ENCODE measurements at regions not wholly inside any gene's neighbourhood (a gene's known extent, or its start where the extent isn't known, plus 50 kb on each side); places are given as distances from the start of the nearest gene placed in this dataset.

DNA sequence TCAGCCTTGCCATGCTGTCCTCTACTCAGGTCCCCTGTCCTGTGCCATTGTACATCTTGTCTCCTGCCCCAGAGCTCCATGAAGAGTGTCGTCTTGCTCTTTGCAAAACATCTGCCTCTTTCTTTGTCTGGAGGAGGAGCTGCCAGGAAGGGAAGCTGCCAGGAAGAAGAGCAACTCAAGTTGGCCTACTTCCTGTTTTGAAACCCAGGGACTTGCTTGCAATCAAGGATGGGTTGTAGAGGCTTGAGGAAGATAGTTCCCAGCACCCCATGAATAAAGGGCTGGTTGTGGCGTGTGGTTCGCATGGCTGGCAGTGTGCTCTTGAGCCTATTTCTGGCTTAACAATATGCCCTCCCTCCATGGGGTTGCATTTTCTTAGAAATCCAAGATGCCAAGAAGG is 53.0 kb upstream of the CPEB4 start:
- H3K36me3 ChIP-seq (replicated peaks in 1 of 2; ENCODE audit: control insufficient read depth in 1 of 2, insufficient read depth in 2 of 2, low read length in 2 of 2), result no peaks in the 10 kb centered on the region
- peaks cover 35% of the 10 kb centered on the region for H3K4me1 ChIP-seq (ENCODE audit: insufficient read depth, low read length)
- H2AFZ ChIP-seq (ENCODE audit: low read length), result no peak overlapping the region
- ChIA-PET CTCF (ENCODE audit: low intra/inter-chr PET ratio, low total read pairs) (no interaction called here), POLR2A (interaction anchor here (1.1 kb wide), 1 partner anchor 8 kb away, joined by 3 read pairs; no protein-coding TSS in a partner anchor)
- H3K79me2 ChIP-seq (ENCODE audit: insufficient read depth, low read length), result no peaks in the 10 kb centered on the region
- ATAC-seq (no peak), FAIRE-seq (no peak), DNase-seq (ENCODE audit: low spot score) (no peak)
- WGBS (ENCODE audit: low lambda C conversion rate), result 81% methylated on average over 2 of the region's 3 CpGs
- BruUV-seq (replicated peaks), result no TSS peak
- H3K27me3 ChIP-seq (ENCODE audit: control insufficient read depth in 1 of 2, insufficient read depth in 2 of 2, low read length in 2 of 2), result no peaks in the 10 kb centered on the region
- H3K27ac ChIP-seq (ENCODE audit: extremely low read length, insufficient read depth, low read length), result no peak overlapping the region
- no peak overlapping the region for H3K4me2 ChIP-seq (ENCODE audit: low read depth, low read length)
- H3K4me3 ChIP-seq (replicated peaks in 1 of 3; ENCODE audit: insufficient read depth in 1 of 3, low read depth in 2 of 3, low read length in 3 of 3), result no peak overlapping the region
- in situ Hi-C loops (cut with HindIII; ENCODE audit: extremely low pct_ligation_motif_present, low pct_unique_long_range_greater_than_20kb), result no loop called here
- H4K20me1 ChIP-seq (ENCODE audit: insufficient read depth, low read length), result no peaks in the 10 kb centered on the region
- no peaks in the 10 kb centered on the region for H3K9me3 ChIP-seq (ENCODE audit: low read length)
- no peak overlapping the region for H3K9ac ChIP-seq (ENCODE audit: insufficient read depth, low read depth, low read length)
- intact Hi-C loops (cut with micrococcal nuclease; ENCODE audit: unreplicated experiment), result no loop called here
- no peak for TF ChIP-seq SKI (IDR thresholded peaks at IDR 0.05; ENCODE audit: partially characterized antibody)
- TF ChIP-seq GFI1 (CRISPR knock-in tag; IDR thresholded peaks at IDR 0.05; ENCODE audit: borderline replicate concordance), result no peak
- TF ChIP-seq, protein P1, sequence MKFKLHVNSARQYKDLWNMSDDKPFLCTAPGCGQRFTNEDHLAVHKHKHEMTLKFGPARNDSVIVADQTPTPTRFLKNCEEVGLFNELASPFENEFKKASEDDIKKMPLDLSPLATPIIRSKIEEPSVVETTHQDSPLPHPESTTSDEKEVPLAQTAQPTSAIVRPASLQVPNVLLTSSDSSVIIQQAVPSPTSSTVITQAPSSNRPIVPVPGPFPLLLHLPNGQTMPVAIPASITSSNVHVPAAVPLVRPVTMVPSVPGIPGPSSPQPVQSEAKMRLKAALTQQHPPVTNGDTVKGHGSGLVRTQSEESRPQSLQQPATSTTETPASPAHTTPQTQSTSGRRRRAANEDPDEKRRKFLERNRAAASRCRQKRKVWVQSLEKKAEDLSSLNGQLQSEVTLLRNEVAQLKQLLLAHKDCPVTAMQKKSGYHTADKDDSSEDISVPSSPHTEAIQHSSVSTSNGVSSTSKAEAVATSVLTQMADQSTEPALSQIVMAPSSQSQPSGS (CRISPR knock-in tag; IDR thresholded peaks at IDR 0.05), result no peak
- no peak for TF ChIP-seq ZNF496 (CRISPR knock-in tag; IDR thresholded peaks at IDR 0.05; ENCODE audit: insufficient replicate concordance)
- no peak for TF ChIP-seq SMAD3 (CRISPR knock-in tag; IDR thresholded peaks at IDR 0.05)
- TF ChIP-seq, protein P2, sequence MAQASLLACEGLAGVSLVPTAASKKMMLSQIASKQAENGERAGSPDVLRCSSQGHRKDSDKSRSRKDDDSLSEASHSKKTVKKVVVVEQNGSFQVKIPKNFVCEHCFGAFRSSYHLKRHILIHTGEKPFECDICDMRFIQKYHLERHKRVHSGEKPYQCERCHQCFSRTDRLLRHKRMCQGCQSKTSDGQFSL (CRISPR knock-in tag; IDR thresholded peaks at IDR 0.05), result no peak
- TF ChIP-seq, protein P3, sequence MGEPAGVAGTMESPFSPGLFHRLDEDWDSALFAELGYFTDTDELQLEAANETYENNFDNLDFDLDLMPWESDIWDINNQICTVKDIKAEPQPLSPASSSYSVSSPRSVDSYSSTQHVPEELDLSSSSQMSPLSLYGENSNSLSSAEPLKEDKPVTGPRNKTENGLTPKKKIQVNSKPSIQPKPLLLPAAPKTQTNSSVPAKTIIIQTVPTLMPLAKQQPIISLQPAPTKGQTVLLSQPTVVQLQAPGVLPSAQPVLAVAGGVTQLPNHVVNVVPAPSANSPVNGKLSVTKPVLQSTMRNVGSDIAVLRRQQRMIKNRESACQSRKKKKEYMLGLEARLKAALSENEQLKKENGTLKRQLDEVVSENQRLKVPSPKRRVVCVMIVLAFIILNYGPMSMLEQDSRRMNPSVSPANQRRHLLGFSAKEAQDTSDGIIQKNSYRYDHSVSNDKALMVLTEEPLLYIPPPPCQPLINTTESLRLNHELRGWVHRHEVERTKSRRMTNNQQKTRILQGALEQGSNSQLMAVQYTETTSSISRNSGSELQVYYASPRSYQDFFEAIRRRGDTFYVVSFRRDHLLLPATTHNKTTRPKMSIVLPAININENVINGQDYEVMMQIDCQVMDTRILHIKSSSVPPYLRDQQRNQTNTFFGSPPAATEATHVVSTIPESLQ (CRISPR knock-in tag; conservative IDR thresholded peaks at IDR 0.05), result no peak
- TF ChIP-seq ZNF557 (CRISPR knock-in tag; IDR thresholded peaks at IDR 0.05), result no peak
- no peak for TF ChIP-seq ATF1 (CRISPR knock-in tag; IDR thresholded peaks at IDR 0.05)
- TF ChIP-seq TRIM24 (CRISPR knock-in tag; IDR thresholded peaks at IDR 0.05), result no peak
- TF ChIP-seq, protein P4, sequence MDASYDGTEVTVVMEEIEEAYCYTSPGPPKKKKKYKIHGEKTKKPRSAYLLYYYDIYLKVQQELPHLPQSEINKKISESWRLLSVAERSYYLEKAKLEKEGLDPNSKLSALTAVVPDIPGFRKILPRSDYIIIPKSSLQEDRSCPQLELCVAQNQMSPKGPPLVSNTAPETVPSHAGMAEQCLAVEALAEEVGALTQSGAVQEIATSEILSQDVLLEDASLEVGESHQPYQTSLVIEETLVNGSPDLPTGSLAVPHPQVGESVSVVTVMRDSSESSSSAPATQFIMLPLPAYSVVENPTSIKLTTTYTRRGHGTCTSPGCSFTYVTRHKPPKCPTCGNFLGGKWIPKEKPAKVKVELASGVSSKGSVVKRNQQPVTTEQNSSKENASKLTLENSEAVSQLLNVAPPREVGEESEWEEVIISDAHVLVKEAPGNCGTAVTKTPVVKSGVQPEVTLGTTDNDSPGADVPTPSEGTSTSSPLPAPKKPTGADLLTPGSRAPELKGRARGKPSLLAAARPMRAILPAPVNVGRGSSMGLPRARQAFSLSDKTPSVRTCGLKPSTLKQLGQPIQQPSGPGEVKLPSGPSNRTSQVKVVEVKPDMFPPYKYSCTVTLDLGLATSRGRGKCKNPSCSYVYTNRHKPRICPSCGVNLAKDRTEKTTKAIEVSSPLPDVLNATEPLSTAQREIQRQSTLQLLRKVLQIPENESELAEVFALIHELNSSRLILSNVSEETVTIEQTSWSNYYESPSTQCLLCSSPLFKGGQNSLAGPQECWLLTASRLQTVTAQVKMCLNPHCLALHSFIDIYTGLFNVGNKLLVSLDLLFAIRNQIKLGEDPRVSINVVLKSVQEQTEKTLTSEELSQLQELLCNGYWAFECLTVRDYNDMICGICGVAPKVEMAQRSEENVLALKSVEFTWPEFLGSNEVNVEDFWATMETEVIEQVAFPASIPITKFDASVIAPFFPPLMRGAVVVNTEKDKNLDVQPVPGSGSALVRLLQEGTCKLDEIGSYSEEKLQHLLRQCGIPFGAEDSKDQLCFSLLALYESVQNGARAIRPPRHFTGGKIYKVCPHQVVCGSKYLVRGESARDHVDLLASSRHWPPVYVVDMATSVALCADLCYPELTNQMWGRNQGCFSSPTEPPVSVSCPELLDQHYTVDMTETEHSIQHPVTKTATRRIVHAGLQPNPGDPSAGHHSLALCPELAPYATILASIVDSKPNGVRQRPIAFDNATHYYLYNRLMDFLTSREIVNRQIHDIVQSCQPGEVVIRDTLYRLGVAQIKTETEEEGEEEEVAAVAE (CRISPR knock-in tag; IDR thresholded peaks at IDR 0.05; ENCODE audit: borderline replicate concordance), result no peak
- no peak for TF ChIP-seq ZNF709 (CRISPR knock-in tag; IDR thresholded peaks at IDR 0.05)
- TF ChIP-seq, protein P5, sequence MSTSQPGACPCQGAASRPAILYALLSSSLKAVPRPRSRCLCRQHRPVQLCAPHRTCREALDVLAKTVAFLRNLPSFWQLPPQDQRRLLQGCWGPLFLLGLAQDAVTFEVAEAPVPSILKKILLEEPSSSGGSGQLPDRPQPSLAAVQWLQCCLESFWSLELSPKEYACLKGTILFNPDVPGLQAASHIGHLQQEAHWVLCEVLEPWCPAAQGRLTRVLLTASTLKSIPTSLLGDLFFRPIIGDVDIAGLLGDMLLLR (CRISPR knock-in tag; IDR thresholded peaks at IDR 0.05), result no peak
- TF ChIP-seq, protein P6, sequence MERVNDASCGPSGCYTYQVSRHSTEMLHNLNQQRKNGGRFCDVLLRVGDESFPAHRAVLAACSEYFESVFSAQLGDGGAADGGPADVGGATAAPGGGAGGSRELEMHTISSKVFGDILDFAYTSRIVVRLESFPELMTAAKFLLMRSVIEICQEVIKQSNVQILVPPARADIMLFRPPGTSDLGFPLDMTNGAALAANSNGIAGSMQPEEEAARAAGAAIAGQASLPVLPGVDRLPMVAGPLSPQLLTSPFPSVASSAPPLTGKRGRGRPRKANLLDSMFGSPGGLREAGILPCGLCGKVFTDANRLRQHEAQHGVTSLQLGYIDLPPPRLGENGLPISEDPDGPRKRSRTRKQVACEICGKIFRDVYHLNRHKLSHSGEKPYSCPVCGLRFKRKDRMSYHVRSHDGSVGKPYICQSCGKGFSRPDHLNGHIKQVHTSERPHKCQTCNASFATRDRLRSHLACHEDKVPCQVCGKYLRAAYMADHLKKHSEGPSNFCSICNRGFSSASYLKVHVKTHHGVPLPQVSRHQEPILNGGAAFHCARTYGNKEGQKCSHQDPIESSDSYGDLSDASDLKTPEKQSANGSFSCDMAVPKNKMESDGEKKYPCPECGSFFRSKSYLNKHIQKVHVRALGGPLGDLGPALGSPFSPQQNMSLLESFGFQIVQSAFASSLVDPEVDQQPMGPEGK (CRISPR knock-in tag; IDR thresholded peaks at IDR 0.05), result no peak
- no peak for TF ChIP-seq JDP2 (CRISPR knock-in tag; IDR thresholded peaks at IDR 0.05; ENCODE audit: borderline replicate concordance)

Data from HepG2 (cell line).